ENCODE measurements at regions not wholly inside any gene's neighbourhood (a gene's known extent, or its start where the extent isn't known, plus 50 kb on each side); places are given as distances from the start of the nearest gene placed in this dataset.

DNA sequence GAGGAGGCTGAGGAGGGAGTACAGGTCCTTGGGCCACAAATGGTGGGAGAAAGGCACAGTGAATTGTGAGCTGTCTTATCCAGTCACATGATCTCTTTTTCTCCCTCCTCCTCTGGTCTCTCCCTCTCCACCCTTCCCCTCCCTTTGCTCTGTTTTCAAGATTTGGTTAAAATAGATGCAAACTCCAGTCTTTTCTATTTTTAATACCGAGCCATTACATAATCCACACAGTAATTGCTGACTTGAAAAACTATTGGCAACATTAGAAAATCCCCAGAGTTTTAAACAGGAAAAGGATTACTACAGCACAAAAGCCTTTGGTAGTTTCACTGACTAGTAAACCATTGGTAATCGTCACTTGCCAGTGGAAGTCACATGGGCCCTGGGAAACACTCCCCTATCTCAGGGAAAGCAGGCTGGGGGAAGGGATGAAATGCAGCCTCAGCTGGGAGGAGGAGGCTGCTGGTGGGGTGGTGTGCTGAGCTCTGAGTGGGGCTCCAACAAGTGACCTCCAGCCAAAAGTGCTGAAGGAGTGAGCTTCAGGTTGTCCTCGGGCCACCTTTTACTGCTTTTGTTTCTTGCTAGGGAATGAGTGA lies 57.4 kb upstream of the PCBP1 start:
- Histone ChIP-seq H4K20me1 (ENCODE audit: insufficient read depth, low read length) (no peaks in the 10 kb centered on the region), H3K27ac (ENCODE audit: low read length) (peak overlapping the region; percentile 19; the same call in 1 of the 2 replicates), H3F3A (ENCODE audit: insufficient read depth, low read length) (peaks cover 5% of the 10 kb centered on the region; the same call in 1 of the 2 replicates), H2AFZ (ENCODE audit: low read length) (peak overlapping the region; percentile 23; the same call in 1 of the 2 replicates), H3K4me2 (ENCODE audit: low read depth, low read length) (peak overlapping the region; percentile 38), H3K79me2 (ENCODE audit: low read length) (no peaks in the 10 kb centered on the region), H3K27me3 (replicated peaks; ENCODE audit: insufficient read depth, low read length) (no peaks in the 10 kb centered on the region), H3K36me3 (replicated peaks; ENCODE audit: insufficient read depth, low read length) (no peaks in the 10 kb centered on the region), H3K4me3 (ENCODE audit: low read length) (no peak overlapping the region), H3K9me2 (replicated peaks; ENCODE audit: insufficient read depth, low read length) (no peaks in the 10 kb centered on the region), H3K9me3 (replicated peaks; ENCODE audit: insufficient read depth, low read length) (no peaks in the 10 kb centered on the region), H3K9ac (ENCODE audit: low read length) (no peak overlapping the region), H3K4me1 (ENCODE audit: low read length) (peaks cover 10% of the 10 kb centered on the region)
- TF ChIP-seq EZH2phosphoT487 (IDR thresholded peaks at IDR 0.05; ENCODE audit: low read length): no peak
- no peak for TF ChIP-seq EZH2 (optimal IDR thresholded peaks at IDR 0.05; ENCODE audit: low read depth, low read length)
- TF ChIP-seq, protein P1, sequence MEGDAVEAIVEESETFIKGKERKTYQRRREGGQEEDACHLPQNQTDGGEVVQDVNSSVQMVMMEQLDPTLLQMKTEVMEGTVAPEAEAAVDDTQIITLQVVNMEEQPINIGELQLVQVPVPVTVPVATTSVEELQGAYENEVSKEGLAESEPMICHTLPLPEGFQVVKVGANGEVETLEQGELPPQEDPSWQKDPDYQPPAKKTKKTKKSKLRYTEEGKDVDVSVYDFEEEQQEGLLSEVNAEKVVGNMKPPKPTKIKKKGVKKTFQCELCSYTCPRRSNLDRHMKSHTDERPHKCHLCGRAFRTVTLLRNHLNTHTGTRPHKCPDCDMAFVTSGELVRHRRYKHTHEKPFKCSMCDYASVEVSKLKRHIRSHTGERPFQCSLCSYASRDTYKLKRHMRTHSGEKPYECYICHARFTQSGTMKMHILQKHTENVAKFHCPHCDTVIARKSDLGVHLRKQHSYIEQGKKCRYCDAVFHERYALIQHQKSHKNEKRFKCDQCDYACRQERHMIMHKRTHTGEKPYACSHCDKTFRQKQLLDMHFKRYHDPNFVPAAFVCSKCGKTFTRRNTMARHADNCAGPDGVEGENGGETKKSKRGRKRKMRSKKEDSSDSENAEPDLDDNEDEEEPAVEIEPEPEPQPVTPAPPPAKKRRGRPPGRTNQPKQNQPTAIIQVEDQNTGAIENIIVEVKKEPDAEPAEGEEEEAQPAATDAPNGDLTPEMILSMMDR (IDR thresholded peaks at IDR 0.05; ENCODE audit: low read length): no peak
- peak; percentile 42 for DNase-seq

DNA sequence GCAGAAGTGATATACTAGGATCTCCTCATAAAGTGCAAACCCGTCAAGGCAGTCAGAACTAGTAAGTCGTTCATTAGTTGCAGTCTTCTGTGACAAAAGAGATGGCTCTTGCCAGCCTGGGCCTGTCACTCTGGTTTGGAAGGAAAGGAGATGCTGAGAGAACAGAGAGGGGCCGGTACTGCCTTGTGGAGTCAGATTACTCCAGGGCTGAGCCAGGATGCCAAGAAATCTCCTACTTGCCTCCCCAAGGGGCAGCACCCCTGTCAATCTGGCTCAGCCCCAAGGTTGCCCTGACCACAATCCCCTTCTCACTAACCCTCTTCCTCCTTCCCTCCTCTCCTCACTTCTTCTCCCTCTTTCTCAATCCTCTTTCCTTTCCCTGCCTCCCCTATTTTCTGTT lies 62.9 kb upstream of the ASPRV1 start:
- Histone ChIP-seq H3K27ac (ENCODE audit: low read length) (no peak overlapping the region), H3K9me2 (replicated peaks; ENCODE audit: insufficient read depth, low read length) (no peaks in the 10 kb centered on the region), H3K79me2 (ENCODE audit: low read length) (no peaks in the 10 kb centered on the region), H3K9ac (ENCODE audit: low read length) (no peak overlapping the region), H3K36me3 (replicated peaks; ENCODE audit: insufficient read depth, low read length) (no peaks in the 10 kb centered on the region), H4K20me1 (ENCODE audit: insufficient read depth, low read length) (no peaks in the 10 kb centered on the region), H2AFZ (ENCODE audit: low read length) (no peak overlapping the region), H3K27me3 (replicated peaks; ENCODE audit: insufficient read depth, low read length) (no peaks in the 10 kb centered on the region), H3K9me3 (replicated peaks; ENCODE audit: insufficient read depth, low read length) (no peaks in the 10 kb centered on the region), H3F3A (ENCODE audit: insufficient read depth, low read length) (no peaks in the 10 kb centered on the region), H3K4me3 (ENCODE audit: low read length) (no peak overlapping the region), H3K4me2 (ENCODE audit: low read depth, low read length) (no peak overlapping the region), H3K4me1 (ENCODE audit: low read length) (no peaks in the 10 kb centered on the region)
- no peak for DNase-seq
- TF ChIP-seq EZH2 (optimal IDR thresholded peaks at IDR 0.05; ENCODE audit: low read depth, low read length) (no peak), EZH2phosphoT487 (IDR thresholded peaks at IDR 0.05; ENCODE audit: low read length) (no peak)
- TF ChIP-seq, protein P1 (IDR thresholded peaks at IDR 0.05; ENCODE audit: low read length): no peak

DNA sequence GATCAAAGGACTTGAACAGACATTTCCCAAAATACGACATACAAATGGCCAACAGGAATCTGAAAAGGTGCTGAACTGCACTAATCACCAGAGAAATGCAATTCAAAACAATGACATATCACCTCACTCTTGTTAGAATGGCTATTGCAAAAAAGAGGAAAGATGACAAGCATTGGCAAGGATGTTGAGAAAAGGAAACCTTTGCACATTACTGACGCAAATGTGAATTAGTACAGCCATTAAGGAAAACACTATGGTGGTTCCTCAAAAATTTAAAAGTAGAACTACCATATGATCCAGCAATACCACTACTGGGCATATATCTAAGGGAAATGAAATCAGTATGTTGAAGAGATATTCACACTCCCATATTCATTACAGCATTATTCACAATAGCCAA lies 57.7 kb upstream of the ASPRV1 start:
- H3K4me1 ChIP-seq (ENCODE audit: low read length): no peaks in the 10 kb centered on the region
- no peaks in the 10 kb centered on the region for H4K20me1 ChIP-seq (ENCODE audit: insufficient read depth, low read length)
- H3K79me2 ChIP-seq (ENCODE audit: low read length): no peaks in the 10 kb centered on the region
- no peak overlapping the region for H3K4me3 ChIP-seq (ENCODE audit: low read length)
- no peaks in the 10 kb centered on the region for H3F3A ChIP-seq (ENCODE audit: insufficient read depth, low read length)
- no peaks in the 10 kb centered on the region for H3K27me3 ChIP-seq (replicated peaks; ENCODE audit: insufficient read depth, low read length)
- no peaks in the 10 kb centered on the region for H3K9me2 ChIP-seq (replicated peaks; ENCODE audit: insufficient read depth, low read length)
- no peak for DNase-seq
- no peaks in the 10 kb centered on the region for H3K36me3 ChIP-seq (replicated peaks; ENCODE audit: insufficient read depth, low read length)
- H2AFZ ChIP-seq (ENCODE audit: low read length): no peak overlapping the region
- H3K9ac ChIP-seq (ENCODE audit: low read length): no peak overlapping the region
- TF ChIP-seq EZH2 (optimal IDR thresholded peaks at IDR 0.05; ENCODE audit: low read depth, low read length) (no peak), EZH2phosphoT487 (IDR thresholded peaks at IDR 0.05; ENCODE audit: low read length) (no peak)
- TF ChIP-seq, protein P1 (IDR thresholded peaks at IDR 0.05; ENCODE audit: low read length): no peak
- no peak overlapping the region for H3K4me2 ChIP-seq (ENCODE audit: low read depth, low read length)
- no peaks in the 10 kb centered on the region for H3K9me3 ChIP-seq (replicated peaks; ENCODE audit: insufficient read depth, low read length)
- no peak overlapping the region for H3K27ac ChIP-seq (ENCODE audit: low read length)
